Aorta (tissue), 5 donors: ENCODE measurements at regions not wholly inside any gene's neighbourhood (a gene's known extent, or its start where the extent isn't known, plus 50 kb on each side); places are given as distances from the start of the nearest gene placed in this dataset.

Experiments
- ATAC-seq: fragments of 200-7000 bp; cut with Tn5 transposase; one replicate; pipeline ENCODE4 v1.9.1; 2022; ENCODE audit warnings: moderate library complexity; ENCODE audit not compliant: low FRiP score
- DNase-seq, 2 donors: peaks; one replicate each; pipeline ENCODE4 v3.0.0-alpha.2; 2020
- H3K27ac ChIP-seq, 2 donors: one replicate each; pipeline ENCODE4 v1.5.1; 2013; ENCODE audit warnings: low read length in 2 of 2, mild to moderate bottlenecking in 2 of 2, moderate library complexity in 2 of 2, control low read depth in 1 of 2, inconsistent platforms in 1 of 2, low read depth in 1 of 2
- H3K27me3 ChIP-seq, 2 donors: one replicate each; pipeline ENCODE4 v1.6.1; 2013; ENCODE audit warnings: control low read depth in 1 of 2, low read length in 1 of 2, mild to moderate bottlenecking in 1 of 2, moderate library complexity in 1 of 2; ENCODE audit not compliant: insufficient read depth in 2 of 2, control insufficient read depth in 1 of 2
- H3K36me3 ChIP-seq, 2 donors: one replicate each; pipeline ENCODE4 v1.6.1; 2013; ENCODE audit warnings: control low read depth in 1 of 2, low read length in 1 of 2, mild to moderate bottlenecking in 1 of 2; ENCODE audit not compliant: insufficient read depth in 2 of 2, control insufficient read depth in 1 of 2
- H3K4me1 ChIP-seq, 2 donors: one replicate each; pipeline ENCODE4 v1.6.1; 2013; ENCODE audit warnings: low read length in 2 of 2, control low read depth in 1 of 2, mild to moderate bottlenecking in 1 of 2, moderate library complexity in 1 of 2; ENCODE audit not compliant: insufficient read depth in 2 of 2, control insufficient read depth in 1 of 2
- H3K4me3 ChIP-seq, 2 donors: one replicate each; pipeline ENCODE4 v1.5.1; 2013; ENCODE audit warnings: low read length in 2 of 2, control low read depth in 1 of 2, mild to moderate bottlenecking in 1 of 2
- H3K9me3 ChIP-seq: one replicate; pipeline ENCODE4 v1.6.1; 2013; ENCODE audit warnings: mild to moderate bottlenecking, low read length; ENCODE audit not compliant: control insufficient read depth
- WGBS, 2 donors: extraction: QIAGEN DNeasy Blood & Tissue Kit; methylation state at CpG; one replicate each; pipeline ENCODE4 v1.1.7; 2013; 5-methylcytosine and 5-hydroxymethylcytosine counted together
- intact Hi-C, 2 donors: fragments of 100-400 bp; cut with DNase I; formaldehyde crosslinking; loops; one replicate each; pipeline versions ENCODE4 v1.14.2 to v1.15.0; 2022
- donor health status: healthy with polysubstance abuse.
- donor health status: Bipolar disorder and iron deficiency.
- donor health status: DM: no; HTN: no; CAD: no.
- donor health status: DM: no; HTN: no; CAD: no.
- donor health status: DM: yes; HTN: yes; CAD: no.

GRCh38 chr6:152920016-152920415 lies 62.8 kb downstream of the FBXO5 start:
- no peak for DNase-seq
- intact Hi-C loops: no loop called here
- Histone ChIP-seq H3K4me1 (no peaks in the 10 kb centered on the region), H3K27ac (no peak overlapping the region), H3K9me3 (no peaks in the 10 kb centered on the region), H3K27me3 (no peaks in the 10 kb centered on the region), H3K36me3 (no peaks in the 10 kb centered on the region), H3K4me3 (no peak overlapping the region)
- 86 to 88% methylated on average over 3 of the region's 3 CpGs for WGBS, 2 donors
- no peak for ATAC-seq
